GM10266 (cell line): ENCODE measurements at regions not wholly inside any gene's neighbourhood (a gene's known extent, or its start where the extent isn't known, plus 50 kb on each side); places are given as distances from the start of the nearest gene placed in this dataset.

ENCODE experiments used
- DNase-seq: peaks from one replicate; pipeline ENCODE4 v3.0.0; 2012; ENCODE audit errors: extremely low spot score
- CTCF ChIP-seq: IDR thresholded peaks from 2 replicates; pipeline ENCODE4 v1.5.1; 2012; ENCODE audit warnings: mild to moderate bottlenecking, low read depth; ENCODE audit not compliant: control insufficient read depth, insufficient read depth; ENCODE audit errors: missing control alignments

- TF ChIP-seq CTCF = no peak
- no peak for DNase-seq
Observed at GRCh38 chr2:64205415-64205814, 61.2 kb upstream of the PELI1 start.

- no peak for DNase-seq
- TF ChIP-seq CTCF = no peak
Observed at GRCh38 chr2:64207573-64207972, 63.4 kb upstream of the PELI1 start.

- TF ChIP-seq CTCF = no peak
- DNase-seq = no peak
Observed at GRCh38 chr2:64210816-64211215, 66.6 kb upstream of the PELI1 start.

DNA sequence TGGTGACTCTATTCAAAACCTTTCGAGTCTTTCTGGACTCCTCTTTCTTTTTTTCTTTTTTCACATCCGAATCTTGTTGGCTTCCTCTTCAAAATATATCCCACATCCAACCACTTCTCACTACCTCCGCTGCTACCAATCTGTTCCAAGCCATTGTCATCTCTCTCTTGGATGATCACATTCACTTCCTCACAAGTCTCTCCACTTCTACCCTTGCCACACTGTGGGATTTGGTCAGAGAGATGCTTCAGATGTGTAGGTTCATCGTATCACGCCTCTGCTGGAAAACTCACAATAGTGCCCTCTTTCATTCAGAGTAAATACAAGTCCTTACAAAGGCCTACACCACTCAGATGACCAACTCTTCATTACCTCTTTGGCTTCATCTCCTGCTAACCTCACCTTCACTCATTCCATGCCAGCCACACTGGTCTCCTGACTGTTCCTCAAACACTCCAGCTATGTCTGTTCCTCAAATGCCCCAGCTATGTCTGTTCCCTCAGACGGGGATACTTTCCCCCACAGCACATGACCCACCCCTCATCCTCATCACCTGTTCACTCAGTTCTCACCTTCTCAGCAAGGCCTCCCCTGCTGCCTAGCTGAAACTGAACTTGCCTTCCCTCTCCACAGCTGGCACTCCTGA, 67.2 kb upstream of the PELI1 start:
- no peak for TF ChIP-seq CTCF
- no peak for DNase-seq

DNA sequence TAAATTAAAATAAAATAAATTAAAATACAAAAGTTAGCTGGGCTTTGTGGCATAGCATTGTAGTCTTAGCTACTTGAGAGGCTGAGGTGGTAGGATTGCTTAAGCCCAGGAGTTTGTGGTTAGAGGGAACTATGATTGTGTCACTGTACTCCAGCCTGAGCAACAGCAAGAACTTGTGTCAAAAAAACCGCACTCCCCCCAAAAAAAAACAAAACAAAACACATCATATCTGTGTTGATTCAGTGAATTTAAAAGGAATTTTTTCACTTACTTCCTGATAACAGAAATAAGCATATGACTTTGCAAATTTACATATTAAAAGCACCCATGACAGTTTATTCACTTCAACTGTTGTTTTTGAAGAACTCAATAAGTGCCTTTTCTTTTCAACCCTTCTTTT, 68.1 kb upstream of the PELI1 start:
- DNase-seq = no peak
- TF ChIP-seq CTCF = no peak

DNA sequence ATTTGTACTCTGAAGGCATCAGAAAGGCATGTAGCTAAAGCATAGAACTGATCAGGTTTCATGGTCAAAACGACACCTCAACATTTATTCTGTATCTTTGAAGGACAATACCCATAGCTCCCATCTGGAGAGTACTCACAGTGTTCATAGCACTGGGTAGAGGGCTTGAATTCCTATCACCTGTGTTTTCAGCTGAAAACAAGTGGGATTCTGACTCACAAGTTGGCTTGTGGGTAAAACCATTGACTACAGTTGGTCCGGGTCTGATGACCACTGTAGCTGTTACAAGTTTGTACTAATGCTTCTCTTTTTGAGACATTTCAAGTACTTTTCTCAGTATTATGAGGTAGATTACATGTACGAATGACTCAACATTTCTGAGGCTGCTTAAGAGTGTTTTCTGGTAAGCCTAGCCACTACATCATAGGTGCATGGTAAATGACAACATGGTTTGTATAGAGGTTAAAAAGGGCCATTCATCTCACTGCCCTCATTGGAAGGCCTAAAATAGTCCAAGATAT, 68.6 kb upstream of the PELI1 start:
- peak; percentile 32 for DNase-seq

More for the DNA sequence above, 68.6 kb upstream of the PELI1 start:
- no peak for TF ChIP-seq CTCF
